GM21447 (cell line): ENCODE measurements at regions not wholly inside any gene's neighbourhood (a gene's known extent, or its start where the extent isn't known, plus 50 kb on each side); places are given as distances from the start of the nearest gene placed in this dataset.
"Not testable (repeated sequence)": the region's sequence is repeated elsewhere in the genome, so short reads cannot be mapped to it uniquely, and the experiment has no call there.

Experiments
- ATAC-seq: cut with Tn5 transposase; IDR thresholded peaks from one replicate; pipeline ENCODE4 v1.9.1; 2021; ENCODE audit not compliant: unreplicated experiment

DNA sequence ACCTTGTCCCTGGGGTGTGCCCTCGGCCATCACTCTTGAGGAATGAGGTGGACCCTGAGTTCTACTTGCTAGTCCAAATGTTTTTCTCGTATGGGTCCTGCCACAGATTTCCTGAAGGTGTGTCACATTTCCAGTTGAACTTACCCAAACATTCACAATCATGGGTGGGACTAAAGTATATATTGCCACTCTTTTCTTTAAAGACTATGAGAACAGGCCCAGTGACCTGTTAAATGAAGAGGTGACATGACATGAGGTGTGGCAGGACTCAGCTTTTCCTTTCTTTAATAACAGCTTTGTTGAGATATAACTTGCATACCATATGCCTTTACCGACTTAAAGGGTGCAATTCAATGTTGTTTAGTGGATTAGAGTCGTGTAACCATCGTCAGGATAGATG, 177.2 kb upstream of the EXOC2 start:
- no peak for ATAC-seq

DNA sequence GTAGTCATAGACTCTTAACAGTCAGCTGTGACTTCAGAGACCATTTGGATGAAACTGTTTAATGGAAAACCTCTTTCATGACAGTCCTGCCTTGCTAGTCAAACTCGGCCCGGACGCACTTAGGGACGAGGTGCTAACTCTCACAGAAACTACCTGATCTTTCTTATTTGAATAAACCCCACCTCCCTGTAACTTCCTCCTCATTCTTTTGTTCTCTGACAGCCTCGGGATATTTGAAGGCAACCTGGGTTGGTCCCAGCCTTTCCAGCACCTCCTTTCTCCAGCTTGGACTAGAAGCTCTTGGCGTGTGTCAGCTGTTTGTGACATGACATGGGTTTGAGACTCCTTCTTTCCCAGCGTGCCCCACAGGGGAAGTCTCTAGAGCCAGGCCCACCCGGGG, 175.3 kb upstream of the EXOC2 start:
- no peak for ATAC-seq

DNA sequence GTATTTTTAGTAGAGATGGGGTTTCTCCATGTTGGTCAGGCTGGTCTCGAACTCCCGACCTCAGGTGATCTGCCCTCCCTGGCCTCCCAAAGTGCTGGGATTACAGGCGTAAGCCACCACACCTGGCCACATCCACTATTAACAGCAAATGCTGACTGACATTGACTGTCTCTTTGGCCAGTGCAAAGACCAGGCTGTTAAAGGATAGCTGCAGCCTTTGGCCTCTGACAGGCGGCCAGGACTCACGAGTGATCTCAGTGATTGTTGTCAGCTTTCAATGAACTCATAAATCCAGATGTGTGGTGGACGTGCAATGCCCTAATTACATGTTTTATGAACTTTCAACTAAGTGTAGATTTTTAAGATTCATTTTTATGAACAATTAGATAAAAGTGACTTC, 174.4 kb upstream of the EXOC2 start:
- ATAC-seq, result no peak

DNA sequence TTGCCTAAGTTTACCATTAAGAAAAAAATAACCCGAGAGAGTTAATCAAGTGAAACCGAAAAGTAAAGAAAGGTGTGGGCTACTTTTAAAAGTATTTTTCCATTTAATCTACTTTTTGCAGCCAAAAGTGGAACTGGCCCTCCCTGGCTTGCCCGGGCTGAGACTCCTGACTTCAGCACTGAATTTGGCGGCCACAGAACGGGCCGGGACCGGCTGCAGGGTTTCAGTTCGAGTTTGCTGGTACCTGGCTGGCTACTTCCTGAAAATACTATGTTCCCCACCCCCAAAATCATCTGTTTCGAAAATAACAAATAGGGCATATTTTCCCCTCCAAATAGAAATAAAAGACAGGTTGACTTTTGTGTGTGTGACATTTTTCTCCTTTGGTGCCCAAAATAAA, 173.4 kb upstream of the EXOC2 start:
- no peak for ATAC-seq

DNA sequence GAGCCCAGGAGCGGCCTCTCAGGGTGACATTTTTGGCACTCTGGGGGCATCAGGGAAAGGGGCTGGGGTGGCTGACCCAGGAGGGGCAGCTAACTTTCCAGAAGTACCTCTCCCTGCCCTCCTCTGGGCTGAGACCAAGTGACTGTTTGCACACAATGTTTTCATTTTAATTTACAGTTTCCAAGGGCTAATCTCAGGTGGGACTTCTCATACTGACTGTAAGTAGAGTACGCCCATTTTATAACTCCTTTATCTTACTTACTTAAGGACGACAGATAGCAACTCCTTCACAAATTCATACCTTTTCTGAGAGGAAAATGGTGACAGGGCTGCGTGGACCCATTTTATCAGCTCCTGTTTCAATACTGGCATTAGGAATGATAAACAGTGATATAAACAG, 172.9 kb upstream of the EXOC2 start:
- no peak for ATAC-seq

DNA sequence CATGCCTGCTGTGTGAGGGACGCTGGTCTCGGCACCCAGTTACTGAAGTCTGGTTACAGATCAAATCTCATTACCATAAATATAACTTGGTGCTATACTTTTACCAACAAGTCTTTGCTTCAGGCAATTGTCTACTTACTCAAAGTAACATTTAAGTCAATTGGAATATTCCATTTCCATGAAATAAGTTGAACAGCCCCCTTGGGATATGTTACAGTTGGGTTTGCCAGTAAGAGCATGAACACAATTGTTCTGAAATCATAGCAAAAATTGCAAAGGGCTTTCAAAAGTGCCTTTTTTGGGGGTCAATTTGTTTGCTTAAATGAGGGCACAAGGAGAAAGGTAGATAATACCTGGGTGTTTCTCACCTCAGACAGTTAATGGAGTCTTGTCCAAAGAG, 170.9 kb upstream of the EXOC2 start:
- no peak for ATAC-seq

DNA sequence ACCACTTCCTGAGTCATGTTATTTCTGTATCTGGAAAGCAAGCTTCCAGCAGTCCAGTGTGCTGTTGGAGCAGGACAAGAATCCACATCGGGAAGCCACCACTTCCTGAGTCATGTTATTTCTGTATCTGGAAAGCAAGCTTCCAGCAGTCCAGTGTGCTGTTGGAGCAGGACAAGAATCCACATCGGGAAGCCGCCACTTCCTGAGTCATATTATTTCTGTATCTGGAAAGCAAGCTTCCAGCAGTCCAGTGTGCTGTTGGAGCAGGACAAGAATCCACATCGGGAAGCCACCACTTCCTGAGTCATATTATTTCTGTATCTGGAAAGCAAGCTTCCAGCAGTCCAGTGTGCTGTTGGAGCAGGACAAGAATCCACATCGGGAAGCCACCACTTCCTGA, 170.2 kb upstream of the EXOC2 start:
- ATAC-seq, result not testable (repeated sequence)

DNA sequence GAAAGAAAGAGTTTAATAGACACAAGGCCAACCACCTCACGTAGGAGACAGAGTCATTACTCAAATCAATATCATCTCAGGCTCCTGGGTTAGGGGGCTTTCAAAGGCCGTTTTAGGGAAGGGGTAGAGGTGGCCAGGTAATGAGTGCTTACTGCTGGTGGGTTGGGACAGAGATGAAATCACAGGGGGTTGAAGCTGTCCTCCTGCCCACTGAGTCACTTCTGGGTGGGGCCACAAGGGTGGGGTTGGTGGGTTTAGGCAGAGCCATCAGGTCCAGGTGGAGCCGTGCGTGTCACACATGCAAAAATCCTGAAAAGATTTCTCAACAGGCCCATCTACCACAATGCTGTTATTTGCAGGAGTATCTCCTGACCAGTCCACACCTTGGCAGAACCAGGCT, 167.0 kb upstream of the EXOC2 start:
- no peak for ATAC-seq

DNA sequence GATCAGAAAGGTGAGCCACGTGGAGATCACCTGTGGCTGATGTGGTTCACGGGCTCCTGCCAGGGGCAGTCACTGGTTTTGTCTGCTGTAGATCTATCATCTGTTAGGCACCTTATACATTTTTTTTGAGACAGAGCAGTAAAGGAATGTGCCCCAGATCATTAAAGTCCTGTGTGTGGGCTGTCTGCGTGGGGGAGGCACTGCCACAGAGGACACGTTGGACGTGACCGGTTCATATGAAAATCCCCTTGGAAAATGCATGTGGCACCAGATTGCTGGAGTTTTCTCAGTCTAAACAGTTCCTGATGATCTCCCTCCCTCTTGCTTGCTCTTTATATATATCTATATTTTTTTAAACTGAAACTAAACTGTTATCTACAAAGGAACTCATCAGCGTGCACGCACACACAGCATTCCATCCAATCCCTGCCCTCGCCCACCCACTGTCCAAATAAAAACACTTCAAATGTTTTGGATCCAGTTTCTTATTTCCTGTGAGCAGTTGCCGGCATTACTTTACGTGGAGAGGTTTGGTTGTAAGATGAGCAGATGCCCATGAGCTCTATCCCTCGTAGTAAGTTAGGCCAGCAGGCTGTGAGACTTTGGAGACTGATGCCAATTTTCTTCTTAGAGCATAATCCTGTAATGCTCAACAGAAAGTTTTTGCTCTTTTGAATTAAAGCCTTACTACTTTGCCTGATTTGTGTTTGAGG, 161.6 kb upstream of the EXOC2 start:
- no peak for ATAC-seq

DNA sequence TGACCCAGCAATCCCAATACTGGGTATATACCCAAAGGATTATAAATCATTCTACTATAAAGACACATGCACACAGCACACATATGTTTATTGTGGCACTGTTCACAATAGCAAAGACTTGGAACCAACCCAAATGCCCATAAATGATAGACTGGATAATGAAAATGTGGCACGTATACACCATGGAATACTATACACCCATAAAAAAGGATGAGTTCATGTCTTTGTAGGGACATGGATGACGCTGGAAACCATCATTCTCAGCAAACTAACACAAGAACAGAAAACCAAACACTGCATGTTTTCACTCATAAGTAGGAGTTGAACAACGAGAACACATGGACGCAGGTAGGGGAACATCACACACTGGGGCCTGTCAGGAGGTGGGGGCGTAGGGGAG, 159.3 kb upstream of the EXOC2 start:
- ATAC-seq, result not testable (repeated sequence)

DNA sequence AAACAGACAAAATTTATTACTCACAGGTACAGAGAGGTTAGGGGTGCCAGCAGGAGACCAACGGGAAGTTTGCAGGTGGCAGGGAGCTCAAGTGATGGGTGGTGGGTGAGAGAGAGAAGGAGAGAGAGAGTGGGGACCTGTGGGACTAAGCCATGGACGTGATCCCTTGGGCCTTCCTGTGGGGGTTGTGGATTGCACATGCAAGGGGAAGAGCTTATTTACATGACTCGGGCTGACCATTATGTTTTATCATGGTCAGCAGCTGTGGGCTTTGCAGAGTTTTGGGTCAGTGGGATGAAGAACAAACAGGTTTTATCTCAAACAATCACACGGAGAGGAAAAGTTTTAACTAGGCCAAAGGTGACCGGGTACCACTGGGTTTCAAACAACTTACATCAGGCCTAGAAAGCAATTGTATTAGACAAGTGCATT, 156.2 kb upstream of the EXOC2 start:
- ATAC-seq, result no peak

DNA sequence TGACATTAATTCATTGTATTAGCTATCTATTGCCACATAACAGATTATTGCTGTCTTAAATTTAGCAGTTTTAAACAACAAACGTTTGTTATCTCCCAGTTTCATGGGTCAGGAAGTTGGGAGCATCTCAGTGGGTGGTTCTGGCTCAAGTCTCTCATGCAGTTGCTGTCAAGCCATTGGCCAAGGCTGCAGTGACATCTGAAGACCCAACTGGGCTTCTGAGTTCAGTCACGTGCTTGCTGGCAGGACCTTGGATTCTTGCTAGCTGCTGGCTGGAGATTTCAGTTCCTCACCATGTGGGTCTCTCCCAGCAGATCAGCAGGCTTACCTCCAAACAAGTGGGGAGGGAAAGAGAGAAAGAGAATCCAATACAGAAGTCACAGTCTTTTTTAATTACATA, 152.6 kb upstream of the EXOC2 start:
- ATAC-seq, result no peak

DNA sequence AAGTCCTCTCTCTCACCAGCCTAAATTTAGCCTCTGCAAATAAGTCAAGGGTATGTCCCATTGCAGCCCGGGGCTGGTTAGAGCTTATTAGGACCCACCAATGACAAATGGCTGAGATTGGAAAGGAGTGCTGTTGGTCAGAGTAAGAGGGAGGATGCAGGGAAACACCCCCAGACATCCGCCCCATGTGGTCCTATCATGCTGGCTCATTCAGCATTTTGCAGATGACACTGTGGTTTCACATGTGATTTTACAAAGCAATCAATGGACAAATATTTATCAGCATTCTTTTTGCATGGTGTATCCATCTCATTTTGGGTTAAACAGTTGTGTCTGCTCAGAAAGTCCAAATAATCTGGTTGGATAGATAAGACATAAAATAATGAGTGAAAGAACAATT, 152.2 kb upstream of the EXOC2 start:
- no peak for ATAC-seq

DNA sequence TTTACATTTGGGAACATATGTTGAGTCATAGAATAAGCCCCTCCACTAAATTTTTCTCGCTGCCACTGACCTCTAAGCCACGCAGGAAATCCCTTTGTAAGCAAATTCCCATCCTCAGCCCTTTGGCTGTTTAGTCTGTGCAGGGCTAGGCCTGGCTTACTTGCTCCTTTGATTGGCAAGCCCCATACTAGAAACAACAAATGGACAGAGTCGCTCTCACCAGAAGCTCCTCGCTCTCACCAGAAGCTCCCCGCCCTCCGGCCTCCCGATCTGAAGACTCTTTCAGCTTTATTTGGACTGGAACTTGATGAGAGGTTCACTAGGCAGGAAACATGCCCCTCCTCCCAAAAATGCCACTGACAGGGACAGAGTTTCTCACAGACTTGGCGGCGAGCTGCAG, 149.2 kb upstream of the EXOC2 start:
- ATAC-seq, result no peak

DNA sequence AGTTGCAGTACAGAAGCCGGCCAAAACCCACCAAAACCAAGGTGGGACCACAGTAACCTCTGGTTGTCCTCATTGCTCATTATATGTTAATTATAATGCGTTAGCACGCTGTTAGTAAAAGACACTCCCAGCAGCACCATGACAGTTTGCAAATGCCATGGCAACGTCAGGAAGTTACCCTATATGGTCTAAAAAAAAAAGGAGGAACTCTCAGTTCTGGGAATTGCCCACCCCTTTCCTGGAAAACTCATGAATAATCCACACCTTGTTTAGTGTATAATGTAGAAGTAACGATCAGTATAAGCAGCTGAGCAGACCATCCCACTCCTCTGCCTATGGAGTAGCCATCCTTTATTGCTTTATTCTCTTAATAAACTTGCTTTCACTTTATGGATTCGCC, 148.6 kb upstream of the EXOC2 start:
- ATAC-seq, result no peak

DNA sequence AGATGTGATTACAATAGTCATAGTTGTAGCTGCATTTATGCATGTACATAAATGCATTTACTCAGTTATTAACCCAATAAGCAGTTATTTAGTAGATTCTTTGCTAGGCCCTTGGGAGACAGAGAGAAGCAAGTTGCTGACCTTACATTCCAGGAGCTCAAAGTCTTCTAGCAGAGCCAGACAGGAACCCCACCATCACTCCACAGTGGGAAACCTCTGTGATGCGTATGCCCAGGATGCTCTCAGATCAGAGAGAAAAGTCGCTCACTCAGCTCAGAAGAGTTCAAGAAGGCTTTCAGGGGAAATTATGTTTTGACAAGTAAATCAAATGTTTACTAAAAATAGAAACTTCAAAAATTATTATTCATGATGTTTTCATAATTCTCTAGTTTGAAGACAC, 146.3 kb upstream of the EXOC2 start:
- no peak for ATAC-seq

DNA sequence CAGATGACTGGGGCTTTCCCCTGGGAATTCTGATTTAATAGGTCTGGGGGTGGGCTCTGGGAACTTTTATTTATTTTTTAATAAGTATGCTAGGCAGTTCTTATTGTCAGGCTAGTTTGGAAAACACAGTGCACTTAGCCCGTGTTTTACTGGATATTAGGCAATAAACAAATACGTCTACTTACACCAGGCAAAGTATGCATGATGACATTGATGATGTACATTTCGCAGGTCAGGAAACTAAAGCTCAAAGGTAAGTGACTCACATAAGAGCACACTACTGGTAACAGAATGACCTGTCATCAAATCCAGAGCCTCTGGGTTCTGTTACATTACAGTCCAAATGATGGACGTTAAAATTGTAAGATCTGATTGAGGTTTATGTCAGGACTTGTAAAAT, 144.4 kb upstream of the EXOC2 start:
- no peak for ATAC-seq

DNA sequence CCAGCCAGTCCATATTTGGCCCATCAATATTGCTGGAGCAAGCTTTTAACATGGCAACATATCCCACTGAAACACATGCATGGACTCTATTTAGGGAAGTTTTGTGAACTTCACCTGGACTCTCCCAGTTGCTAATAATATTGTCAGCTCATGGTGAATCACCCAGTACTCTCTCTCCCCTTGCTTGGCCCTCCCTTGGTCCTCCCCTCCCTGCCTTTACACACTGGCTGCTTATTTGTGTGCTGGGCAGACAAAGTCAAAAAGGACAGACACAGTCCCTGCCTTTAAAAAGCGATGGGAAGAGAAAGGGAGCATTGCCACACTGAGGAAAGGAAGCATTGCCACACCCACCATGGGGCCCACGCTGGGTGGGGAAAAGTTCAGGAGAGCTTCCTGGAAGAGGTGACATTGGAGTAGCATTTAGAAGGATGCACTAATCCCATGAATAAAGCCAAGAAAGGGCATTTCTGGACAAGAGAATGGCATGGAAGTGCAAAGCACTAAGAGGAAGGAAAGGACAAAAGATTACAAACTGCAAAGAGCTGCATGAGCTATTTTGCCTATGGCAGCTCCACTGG, 143.4 kb upstream of the EXOC2 start:
- ATAC-seq, result no peak

DNA sequence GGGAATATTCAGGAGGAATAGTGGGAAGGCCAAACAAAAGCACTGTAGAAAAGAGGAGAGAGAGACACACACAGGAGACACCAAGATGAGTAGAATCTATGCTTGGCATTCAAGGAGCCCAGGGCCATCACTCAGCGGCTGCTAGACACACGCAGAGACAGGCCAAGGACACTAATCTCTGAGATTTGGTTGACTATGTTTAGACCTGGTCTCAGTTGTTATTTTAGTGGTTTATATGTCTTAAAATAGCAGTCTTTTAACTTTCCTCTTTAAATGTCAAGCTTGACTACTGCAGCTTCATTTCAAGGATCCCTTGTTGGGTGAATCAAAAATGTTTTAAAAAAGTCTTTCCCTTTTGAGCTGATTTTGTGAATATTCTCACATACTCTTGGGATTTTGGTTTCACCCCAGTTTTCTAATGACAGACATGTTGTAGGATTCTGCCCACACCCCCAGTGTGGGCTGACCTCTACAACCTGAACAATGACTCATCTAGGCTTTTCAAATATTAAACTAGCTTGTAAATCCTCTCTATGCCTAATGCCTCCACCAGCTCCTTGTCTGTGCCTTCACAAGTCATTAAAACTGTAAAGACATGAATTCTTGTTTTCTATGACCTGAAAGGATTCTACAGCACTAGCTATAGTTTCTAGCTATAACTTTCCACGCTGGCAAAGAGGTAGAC, 142.7 kb upstream of the EXOC2 start:
- peak; percentile 48 for ATAC-seq

DNA sequence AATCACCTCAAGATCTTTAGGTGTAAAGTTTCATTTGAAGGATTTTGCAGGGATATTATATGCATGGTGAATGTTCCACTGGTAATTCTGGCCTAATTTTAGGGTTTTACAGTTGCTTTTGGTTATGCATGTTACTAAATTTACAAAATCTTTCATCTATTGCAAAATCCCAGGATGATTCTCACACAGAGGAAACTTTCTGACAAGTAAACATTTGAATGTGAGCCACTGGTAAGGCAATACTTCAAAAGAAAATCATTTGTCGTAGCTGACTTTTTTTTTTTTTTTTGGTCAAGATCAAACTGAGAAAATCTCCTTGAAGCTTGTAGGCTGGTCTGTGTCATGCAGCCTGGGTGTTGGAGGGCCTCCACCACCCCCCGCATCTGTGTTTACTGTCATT, 141.9 kb upstream of the EXOC2 start:
- ATAC-seq, result no peak

DNA sequence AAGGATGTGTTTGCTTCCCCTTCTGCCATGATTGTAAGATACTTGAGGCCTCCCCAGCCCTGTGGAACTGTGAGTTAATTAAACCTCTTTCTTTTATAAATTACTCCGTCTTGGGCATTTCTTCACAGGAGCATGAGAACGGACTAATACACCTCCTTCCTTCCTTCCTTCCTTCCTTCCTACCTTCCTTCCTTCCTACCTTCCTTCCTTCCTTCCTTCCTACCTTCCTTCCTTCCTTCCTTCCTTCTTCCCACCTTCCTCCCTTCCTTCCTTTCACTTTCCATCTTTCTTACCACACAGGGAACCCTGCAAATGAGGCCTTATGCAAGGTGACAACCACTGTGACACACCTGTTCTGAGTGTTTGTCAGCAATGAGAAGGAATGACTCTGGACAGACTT, 141.3 kb upstream of the EXOC2 start:
- ATAC-seq, result no peak

DNA sequence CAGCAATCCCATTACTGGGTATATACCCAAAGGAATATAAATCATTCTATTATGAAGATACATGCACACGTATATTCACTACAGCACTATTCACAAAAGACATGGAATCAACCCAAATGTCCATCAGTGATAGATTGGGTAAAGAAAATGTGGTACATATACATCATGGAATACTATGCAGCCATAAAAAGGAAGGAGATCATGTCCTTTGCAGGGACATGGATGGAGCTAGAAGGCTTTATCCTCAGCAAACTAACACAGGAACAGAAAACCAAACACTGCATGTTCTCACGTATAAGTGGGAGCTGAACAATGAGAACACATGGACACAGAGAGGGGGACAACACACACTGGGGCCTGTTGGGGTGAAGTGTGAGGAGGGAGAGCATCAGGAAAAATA, 139.9 kb upstream of the EXOC2 start:
- not testable (repeated sequence) for ATAC-seq
